Choroid plexus epithelial cell (primary cell): ENCODE measurements at regions not wholly inside any gene's neighbourhood (a gene's known extent, or its start where the extent isn't known, plus 50 kb on each side); places are given as distances from the start of the nearest gene placed in this dataset.

Source experiments
- DNase-seq: peaks from one replicate; pipeline ENCODE4 v3.0.0-alpha.2; 2010; ENCODE audit warnings: low read depth
- H3K4me3 ChIP-seq: 2 replicates; pipeline ENCODE4 v1.5.1; 2011; ENCODE audit warnings: low read depth, mild to moderate bottlenecking, control low read depth, low read length, moderate library complexity
- CTCF ChIP-seq: conservative IDR thresholded peaks from 2 replicates; pipeline ENCODE4 v1.5.1; 2011; ENCODE audit warnings: low read depth, mild to moderate bottlenecking, control low read depth, inconsistent platforms, low read length, moderate library complexity

DNA sequence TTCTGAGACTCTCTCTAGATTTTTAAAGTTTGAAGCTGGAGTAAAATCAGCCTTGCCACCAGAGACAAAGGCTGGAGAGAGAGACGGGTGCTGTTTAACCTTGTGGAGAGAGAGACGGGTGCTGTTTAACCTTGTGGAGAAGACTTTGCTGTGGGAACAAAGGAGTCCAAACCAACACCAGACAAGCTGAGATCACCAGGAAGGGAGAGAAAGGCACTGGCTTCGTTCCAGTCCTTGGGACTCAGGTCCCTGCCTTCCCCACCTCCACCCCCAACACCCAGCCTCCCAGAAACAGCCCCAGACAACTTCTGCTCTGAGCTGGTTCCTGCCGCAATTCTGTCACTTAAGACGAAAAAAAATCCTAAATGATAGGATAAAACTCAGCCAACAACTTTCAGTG lies 1389.3 kb downstream of the AACS start:
- TF ChIP-seq CTCF, result no peak

DNA sequence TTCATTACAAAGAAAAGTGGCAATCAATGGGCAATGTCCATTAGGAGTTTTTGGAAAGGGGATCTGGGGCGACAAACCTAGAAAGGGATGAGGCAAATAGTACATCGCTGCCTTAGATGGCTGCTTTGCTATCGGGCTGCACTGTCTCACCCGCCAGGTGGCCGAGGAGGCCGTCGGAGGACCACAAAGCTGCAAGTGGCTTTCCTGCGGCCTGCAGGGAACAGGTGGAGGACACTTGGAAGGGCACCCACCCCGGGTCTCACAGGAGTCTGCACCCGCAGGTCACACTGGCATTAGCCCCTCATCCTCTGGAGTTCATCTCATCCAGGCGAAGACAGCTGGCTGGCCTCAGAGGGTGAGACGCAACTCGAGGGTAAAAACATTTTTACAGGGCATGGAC lies 1392.5 kb downstream of the AACS start:
- no peak for TF ChIP-seq CTCF
- H3K4me3 ChIP-seq, result no peak overlapping the region
- no peak for DNase-seq

More for the DNA sequence above, 1389.3 kb downstream of the AACS start:
- no peak overlapping the region for H3K4me3 ChIP-seq
- DNase-seq, result no peak

DNA sequence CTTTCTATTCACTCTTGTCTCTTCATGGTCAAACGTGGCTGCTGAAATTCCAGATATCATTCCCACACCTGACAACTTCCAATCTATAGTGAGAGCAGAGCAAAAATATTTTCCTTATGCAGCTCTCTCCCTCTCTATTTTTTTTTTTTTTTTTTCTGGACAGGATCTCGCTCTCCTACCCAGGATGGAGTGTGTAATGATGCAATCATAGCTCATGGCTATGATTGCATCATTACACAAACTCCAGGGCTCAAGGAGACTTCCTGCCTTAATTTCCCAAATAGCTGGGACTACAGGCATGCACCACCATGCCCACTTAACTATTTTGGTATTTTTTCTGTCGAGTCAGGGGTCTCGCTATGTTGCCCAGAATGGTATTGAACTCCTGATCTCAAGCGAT lies 1398.9 kb downstream of the AACS start:
- H3K4me3 ChIP-seq, result no peak overlapping the region
- no peak for DNase-seq
- no peak for TF ChIP-seq CTCF

DNA sequence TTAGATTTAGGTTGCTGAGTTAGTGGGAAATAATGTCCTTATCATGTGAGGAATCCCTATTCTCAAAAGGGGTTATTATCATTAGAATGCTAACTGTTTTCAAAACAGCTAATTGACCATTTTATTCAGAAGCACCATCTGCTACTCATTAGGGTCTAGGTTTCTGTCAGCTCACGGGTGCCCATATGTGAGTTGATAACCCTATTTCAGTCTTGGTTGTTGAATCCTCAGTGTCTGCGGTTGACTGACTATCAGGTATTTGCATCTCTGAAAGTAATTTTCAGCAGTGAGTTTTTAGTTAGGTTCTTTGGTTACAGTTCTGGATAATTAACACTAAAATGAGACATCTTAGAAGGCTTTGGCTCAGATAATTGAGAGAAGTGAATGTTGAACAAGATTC lies 1404.0 kb downstream of the AACS start:
- H3K4me3 ChIP-seq, result no peak overlapping the region
- TF ChIP-seq CTCF, result no peak
- DNase-seq, result no peak

- no peak for TF ChIP-seq CTCF
- no peak for DNase-seq
- no peak overlapping the region for H3K4me3 ChIP-seq
These were observed 1409.5 kb downstream of the AACS start for GRCh38 chr12:126474703-126475102.

DNA sequence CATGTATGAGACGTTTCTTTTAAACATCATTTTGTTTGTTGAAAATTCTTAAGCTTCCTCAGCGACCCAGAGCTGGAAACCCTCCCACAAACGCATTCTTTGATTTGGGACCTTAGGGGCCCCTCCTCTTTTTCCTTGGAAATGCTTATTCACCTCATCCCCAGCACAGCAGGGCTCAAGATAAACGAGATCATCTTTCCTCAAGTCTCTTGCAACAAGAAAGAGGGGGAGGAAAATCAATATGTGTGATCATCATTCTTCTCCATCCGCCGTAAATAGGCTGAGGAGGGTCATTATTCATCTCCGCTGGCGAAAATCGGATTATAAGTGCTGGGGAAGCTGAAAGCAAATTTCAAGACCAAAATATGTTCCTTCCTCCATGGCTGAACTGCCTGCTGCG lies 1415.2 kb downstream of the AACS start:
- no peak overlapping the region for H3K4me3 ChIP-seq
- no peak for TF ChIP-seq CTCF
- no peak for DNase-seq

- H3K4me3 ChIP-seq, result no peak overlapping the region
- DNase-seq, result no peak
- TF ChIP-seq CTCF, result no peak
These were observed 1416.5 kb downstream of the AACS start for GRCh38 chr12:126481688-126482087.
